NB4 (cell line): ENCODE measurements at regions not wholly inside any gene's neighbourhood (a gene's known extent, or its start where the extent isn't known, plus 50 kb on each side); places are given as distances from the start of the nearest gene placed in this dataset.

Experiments
- DNase-seq: peaks from one replicate; pipeline ENCODE4 v3.0.0; 2010; ENCODE audit warnings: low read depth
- H3K4me3 ChIP-seq: one replicate; pipeline ENCODE4 v1.5.1; 2011; ENCODE audit warnings: mild to moderate bottlenecking, low read depth, low read length, moderate library complexity
- CTCF ChIP-seq: IDR thresholded peaks from one replicate; pipeline ENCODE4 v1.5.1; 2012; ENCODE audit warnings: low read depth, low read length
- MAX ChIP-seq: IDR thresholded peaks from 2 replicates; pipeline ENCODE4 v1.6.1; 2011; ENCODE audit warnings: low read depth, low read length
- MYC ChIP-seq: IDR thresholded peaks from 2 replicates; pipeline ENCODE4 v1.6.1; 2011; ENCODE audit warnings: low read depth, low read length
- POLR2A ChIP-seq: IDR thresholded peaks from 2 replicates; pipeline ENCODE4 v1.6.1; 2011; ENCODE audit warnings: mild to moderate bottlenecking; ENCODE audit not compliant: insufficient read length; ENCODE audit errors: extremely low read depth

DNA sequence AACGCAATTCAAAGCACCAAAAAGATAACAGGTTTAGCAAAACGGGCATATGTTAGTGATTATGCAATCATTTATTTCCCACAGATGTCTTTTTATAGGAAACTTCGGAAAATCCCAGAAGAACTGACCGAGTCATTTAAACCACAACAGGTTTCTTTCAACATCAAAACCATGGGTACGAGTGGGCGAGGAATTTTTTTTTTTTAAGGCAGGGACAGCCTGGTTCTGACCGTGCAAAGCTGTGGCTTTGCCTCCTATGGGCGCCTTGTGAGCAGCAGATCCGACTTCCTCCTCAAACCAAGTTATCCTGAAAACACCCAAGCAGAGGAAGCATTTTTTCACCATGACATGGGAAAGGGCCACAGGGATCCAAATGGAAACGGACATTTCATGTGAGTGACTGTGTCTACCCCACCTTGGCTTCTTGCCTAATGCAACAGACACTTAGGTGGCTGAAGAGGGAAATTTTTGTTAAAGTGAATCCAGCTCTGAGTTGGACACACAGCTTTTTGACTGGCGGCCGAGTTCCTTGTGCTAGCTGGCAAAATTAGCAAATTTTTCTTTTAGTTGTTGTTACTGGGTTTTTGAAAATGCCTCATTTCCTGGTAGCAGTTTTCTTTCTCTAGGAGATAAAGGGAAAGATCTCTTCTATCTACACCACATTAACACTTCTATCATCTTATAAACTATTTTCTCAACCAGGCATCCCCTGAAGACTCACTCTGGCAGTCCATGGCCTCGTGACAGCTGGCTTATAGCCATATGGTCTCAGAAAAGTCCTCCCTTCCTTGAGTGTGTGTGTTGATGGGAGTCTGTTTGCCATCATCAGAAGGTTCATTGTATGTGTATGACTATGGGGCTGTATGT is 487.4 kb upstream of the ZEB2 start:
- no peak for TF ChIP-seq MYC
- TF ChIP-seq MAX = no peak
- no peak for TF ChIP-seq CTCF
- no peak for TF ChIP-seq POLR2A
- H3K4me3 ChIP-seq = no peak overlapping the region
- DNase-seq = peak; percentile 22

DNA sequence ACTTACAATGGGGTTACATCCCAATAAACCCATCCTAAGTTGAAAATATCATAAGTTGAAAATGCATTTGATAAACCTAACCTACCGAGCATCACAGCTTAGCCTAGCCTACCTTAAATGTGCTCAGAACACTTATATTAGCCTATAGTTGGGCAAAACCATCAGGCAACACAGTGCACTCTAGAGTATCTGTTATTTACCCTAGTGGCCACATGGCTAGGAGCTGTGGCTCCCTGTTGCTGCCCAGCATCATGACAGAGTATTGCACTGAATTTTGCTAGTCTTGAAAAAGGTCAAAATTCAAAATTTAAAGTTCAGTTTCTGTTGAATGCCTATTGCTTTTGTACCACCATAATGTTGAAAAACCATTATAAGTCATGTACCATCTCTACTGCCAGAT is 482.7 kb upstream of the ZEB2 start:
- H3K4me3 ChIP-seq = no peak overlapping the region
- TF ChIP-seq MAX (no peak), POLR2A (no peak), MYC (no peak), CTCF (no peak)
- DNase-seq = no peak

DNA sequence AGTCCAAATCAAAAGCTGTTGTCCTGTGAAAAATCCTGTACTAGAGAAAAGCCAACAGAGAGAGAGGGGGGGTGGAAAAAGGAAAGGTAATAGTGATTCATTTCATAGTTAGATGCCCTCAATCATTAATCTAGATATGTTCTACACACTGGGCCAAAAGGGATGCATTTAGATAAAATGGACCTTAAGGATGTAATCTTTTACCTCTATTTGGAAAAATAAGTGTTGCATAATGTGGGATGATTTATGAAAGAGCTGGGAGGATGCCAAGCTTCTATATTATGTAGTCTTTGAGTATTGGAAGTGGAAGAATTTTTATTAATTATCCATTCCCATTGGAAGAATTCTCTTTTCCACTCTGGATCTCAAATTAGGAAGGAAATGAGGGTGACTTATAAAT is 480.5 kb upstream of the ZEB2 start:
- no peak for DNase-seq
- H3K4me3 ChIP-seq = no peak overlapping the region
- TF ChIP-seq MYC (no peak), POLR2A (no peak), CTCF (no peak)

DNA sequence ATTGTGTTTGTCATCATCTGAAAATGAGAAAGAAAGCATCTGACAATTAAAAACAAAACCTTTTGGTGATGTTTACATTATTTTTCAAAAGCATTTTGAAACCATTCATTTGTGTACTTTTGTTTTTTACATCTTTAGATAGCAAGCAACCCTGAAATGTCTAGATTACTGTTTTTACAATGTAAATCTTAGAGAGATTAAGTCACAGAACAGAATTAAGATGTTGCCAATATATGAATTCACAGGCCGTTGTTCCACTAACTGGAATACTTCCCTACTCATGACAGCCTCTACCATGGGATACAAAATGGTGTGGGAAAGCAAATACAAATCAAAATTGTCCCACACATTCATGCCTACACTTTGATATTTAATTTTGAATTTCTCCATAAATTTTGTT is 480.0 kb upstream of the ZEB2 start:
- no peak overlapping the region for H3K4me3 ChIP-seq
- DNase-seq = no peak
- TF ChIP-seq MYC (no peak), POLR2A (no peak), CTCF (no peak), MAX (no peak)

DNA sequence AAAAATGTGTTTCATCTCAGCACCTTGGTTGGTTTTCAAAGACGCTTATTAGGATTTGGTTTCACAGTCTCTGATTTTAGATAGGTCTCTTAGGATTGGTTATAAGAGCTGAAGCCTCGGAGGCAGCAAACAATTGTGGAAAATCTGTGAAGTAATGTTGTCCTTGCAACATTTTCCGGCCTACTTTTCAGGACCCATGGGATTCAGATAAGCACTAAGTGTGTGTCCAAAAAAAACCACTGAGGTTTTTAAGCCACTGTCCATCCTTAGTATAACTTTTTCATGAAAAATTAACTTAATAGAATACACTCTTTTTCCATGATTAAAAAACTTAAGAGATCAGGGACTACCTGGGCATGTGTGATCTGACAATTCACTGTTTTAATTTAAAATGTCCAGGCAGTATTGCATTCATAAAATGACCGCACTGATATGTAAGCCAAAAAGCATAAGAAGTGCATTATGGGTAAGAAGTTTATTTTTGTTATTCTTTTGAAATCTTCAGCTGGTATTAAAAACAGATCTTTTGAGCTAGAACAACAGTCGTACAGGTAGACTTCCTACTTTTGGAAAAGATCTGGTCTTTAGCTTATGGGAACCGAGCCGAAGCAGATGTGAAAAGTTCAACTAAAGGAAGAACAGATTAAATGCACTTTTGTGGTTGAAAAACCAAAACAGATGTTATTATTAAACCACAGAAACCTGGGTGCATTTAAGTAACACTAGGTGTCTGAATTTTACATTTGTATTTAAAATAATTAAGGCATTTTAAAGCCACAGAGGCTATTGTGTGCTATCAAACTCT is 479.4 kb upstream of the ZEB2 start:
- TF ChIP-seq POLR2A (no peak), CTCF (no peak)
- no peak for DNase-seq
- H3K4me3 ChIP-seq = no peak overlapping the region

GRCh38 chr2:144998435-144998834 is 478.5 kb upstream of the ZEB2 start:
- TF ChIP-seq CTCF = no peak
- no peak for TF ChIP-seq MAX
- no peak for TF ChIP-seq POLR2A
- TF ChIP-seq MYC = no peak
- no peak overlapping the region for H3K4me3 ChIP-seq
- DNase-seq = no peak
